ENCODE measurements at regions not wholly inside any gene's neighbourhood (a gene's known extent, or its start where the extent isn't known, plus 50 kb on each side); places are given as distances from the start of the nearest gene placed in this dataset.
A peak's percentile ranks its signal among the peaks of the same experiment; 100 is the strongest.

GRCh38 chr17:73785958-73786743 is 141.9 kb upstream of the SDK2 start:
- no peak for DNase-seq

GRCh38 chr17:73787076-73788059 is 143.1 kb upstream of the SDK2 start:
- DNase-seq = no peak

- DNase-seq = no peak
Observed at GRCh38 chr17:73788111-73788510, 143.9 kb upstream of the SDK2 start.

GRCh38 chr17:73791121-73791520 is 146.9 kb upstream of the SDK2 start:
- DNase-seq = no peak

GRCh38 chr17:73791631-73792030 is 147.4 kb upstream of the SDK2 start:
- no peak for DNase-seq

- no peak for DNase-seq
Observed at GRCh38 chr17:73792994-73793393, 148.7 kb upstream of the SDK2 start.

- no peak for DNase-seq
Observed at GRCh38 chr17:73794336-73794735, 150.1 kb upstream of the SDK2 start.

GRCh38 chr17:73795730-73796129 is 151.5 kb upstream of the SDK2 start:
- DNase-seq = no peak

- DNase-seq = no peak
Observed at GRCh38 chr17:73797594-73798110, 153.4 kb upstream of the SDK2 start.

- DNase-seq = peak; percentile 99
Observed at GRCh38 chr17:73798111-73798748, 154.0 kb upstream of the SDK2 start.

GRCh38 chr17:73799096-73799495 is 154.9 kb upstream of the SDK2 start:
- no peak for DNase-seq

- DNase-seq = no peak
Observed at GRCh38 chr17:73799781-73800627, 155.8 kb upstream of the SDK2 start.

- no peak for DNase-seq
Observed at GRCh38 chr17:73800893-73801292, 156.6 kb upstream of the SDK2 start.

GRCh38 chr17:73801455-73802100 is 157.3 kb upstream of the SDK2 start:
- no peak for DNase-seq

GRCh38 chr17:73802314-73802713 is 158.1 kb upstream of the SDK2 start:
- no peak for DNase-seq

GRCh38 chr17:73802871-73803270 is 158.6 kb upstream of the SDK2 start:
- no peak for DNase-seq

- DNase-seq = no peak
Observed at GRCh38 chr17:73803964-73804435, 159.8 kb upstream of the SDK2 start.

GRCh38 chr17:73806768-73807167 is 162.5 kb upstream of the SDK2 start:
- no peak for DNase-seq

- no peak for DNase-seq
Observed at GRCh38 chr17:73813201-73813600, 169.0 kb upstream of the SDK2 start.

GRCh38 chr17:73814075-73814474 is 169.8 kb upstream of the SDK2 start:
- no peak for DNase-seq

- DNase-seq = no peak
Observed at GRCh38 chr17:73815474-73815873, 171.2 kb upstream of the SDK2 start.
